HG02885 (cell line): ENCODE measurements at regions not wholly inside any gene's neighbourhood (a gene's known extent, or its start where the extent isn't known, plus 50 kb on each side); places are given as distances from the start of the nearest gene placed in this dataset.
"Not testable (repeated sequence)": the region's sequence is repeated elsewhere in the genome, so short reads cannot be mapped to it uniquely, and the experiment has no call there.

Experiments
- ATAC-seq: cut with Tn5 transposase; IDR thresholded peaks from one replicate; pipeline ENCODE4 v1.9.1; 2021; ENCODE audit warnings: mild to moderate bottlenecking; ENCODE audit not compliant: unreplicated experiment, poor library complexity

- no peak for ATAC-seq
Measured at GRCh38 chr17:52678211-52678610, 519.7 kb upstream of the CA10 start.

DNA sequence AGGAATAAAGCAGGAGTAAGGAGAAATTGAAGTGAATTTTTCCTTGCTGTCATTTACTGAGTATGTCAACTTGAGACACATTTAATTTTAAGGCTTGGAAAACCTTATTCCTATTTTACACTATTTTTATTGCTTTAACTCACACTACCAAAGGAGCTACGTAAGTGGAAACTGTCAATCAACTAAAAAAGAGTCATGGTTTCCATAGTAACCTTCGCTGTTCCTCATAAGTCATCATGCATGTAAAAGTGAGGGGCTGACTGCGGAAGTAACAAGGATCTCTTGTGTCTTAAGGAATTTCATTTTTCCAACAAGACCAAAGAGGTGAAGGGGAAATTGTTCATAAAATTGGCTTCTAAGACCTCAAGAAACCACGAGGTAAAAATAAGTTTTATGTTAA lies 516.2 kb upstream of the CA10 start:
- no peak for ATAC-seq

DNA sequence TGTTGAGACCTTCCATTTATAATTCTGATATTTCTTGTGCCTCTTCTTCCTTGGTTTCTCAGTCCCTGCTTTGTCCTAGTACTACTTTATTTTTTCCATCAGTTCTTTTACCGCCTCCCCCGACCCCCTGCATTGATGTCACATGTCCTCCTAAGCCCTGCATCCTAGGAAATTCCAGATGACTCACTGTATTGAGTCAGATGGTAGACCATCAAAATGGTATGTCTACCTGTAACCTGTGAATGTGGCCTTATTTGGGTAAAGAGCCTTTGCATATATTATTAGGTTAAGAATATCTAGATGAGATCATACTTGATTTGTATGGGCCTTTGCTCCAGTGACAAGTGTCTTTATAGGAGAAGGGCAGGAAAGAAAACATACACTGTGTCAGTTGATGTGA lies 515.3 kb upstream of the CA10 start:
- ATAC-seq = no peak

DNA sequence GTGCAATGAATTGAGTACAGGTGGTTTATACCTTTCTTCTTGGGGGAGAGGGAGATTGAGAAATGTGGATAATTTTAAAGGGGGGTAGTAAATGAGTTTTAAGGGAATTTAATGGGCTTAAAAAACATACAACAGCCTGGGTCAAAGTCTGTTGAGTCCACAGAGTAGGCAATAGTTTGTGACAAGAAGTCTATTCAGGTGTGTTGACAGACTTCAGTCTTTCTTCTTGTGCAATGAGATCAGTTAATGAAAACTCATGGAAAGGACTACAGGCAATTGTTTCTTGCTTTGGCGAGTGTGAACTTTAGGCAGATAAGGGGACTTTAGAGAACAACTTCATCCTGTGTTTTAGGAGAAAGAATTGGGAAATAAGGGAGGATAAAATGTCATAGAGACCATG lies 507.8 kb upstream of the CA10 start:
- no peak for ATAC-seq

DNA sequence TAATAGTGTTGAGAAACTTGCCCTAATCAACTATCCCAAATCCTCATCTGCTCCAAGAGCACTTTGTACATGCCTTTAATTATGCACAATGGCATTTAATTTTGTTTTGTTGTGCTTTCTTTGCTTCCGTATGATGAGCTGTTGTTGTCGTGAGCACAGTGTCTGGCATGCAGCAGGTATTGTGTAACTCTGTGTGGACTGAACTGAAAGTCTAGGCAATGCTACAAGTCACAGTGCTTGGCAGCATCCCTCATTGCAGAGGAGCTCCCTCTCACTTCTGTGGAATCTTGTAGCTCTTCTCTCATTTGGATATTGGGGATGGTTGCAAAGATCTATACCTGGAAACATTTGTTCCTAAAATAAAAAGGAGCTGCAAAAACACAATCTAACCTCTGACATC lies 502.2 kb upstream of the CA10 start:
- no peak for ATAC-seq

DNA sequence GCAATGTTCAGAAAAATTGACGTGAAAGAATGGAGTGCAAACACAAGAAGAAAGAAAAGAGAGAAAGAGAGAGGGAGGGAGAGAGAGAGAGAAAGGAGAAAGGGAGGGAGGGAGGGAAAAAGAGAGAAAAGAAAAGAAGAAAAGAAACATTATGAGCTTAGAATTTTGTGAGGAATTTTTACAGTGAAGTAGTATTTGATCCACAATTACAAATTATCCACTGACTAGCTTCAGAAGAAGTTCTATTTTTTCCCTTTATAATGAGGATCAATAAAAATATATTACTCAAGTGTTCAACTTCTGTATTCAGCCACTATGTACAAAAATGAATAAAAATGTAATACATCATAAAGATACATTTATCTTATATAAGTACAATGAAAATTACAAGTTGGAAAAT lies 494.5 kb upstream of the CA10 start:
- ATAC-seq = no peak

GRCh38 chr17:52648995-52649394 lies 490.5 kb upstream of the CA10 start:
- no peak for ATAC-seq

DNA sequence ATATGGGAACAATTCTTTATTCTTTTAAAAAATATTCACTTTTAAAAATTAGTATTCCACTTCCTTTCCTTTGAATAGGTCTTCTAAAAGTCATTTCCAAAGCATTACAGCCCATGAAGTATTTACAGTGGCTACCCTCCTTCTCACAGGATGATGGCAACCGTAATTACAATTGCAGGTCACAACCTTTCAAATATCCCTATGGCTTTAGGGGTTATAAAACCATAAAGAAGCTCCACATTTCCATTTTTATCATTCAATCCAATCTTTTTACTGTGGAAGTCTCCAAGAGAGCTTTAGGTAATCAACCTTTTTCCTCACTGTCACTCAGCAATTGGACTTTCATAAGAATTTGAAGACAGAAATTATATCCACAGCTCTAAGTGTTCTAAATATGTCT lies 488.9 kb upstream of the CA10 start:
- ATAC-seq = no peak

- no peak for ATAC-seq
Measured at GRCh38 chr17:52636443-52636842, 477.9 kb upstream of the CA10 start.

- no peak for ATAC-seq
Measured at GRCh38 chr17:52606590-52606989, 448.1 kb upstream of the CA10 start.

DNA sequence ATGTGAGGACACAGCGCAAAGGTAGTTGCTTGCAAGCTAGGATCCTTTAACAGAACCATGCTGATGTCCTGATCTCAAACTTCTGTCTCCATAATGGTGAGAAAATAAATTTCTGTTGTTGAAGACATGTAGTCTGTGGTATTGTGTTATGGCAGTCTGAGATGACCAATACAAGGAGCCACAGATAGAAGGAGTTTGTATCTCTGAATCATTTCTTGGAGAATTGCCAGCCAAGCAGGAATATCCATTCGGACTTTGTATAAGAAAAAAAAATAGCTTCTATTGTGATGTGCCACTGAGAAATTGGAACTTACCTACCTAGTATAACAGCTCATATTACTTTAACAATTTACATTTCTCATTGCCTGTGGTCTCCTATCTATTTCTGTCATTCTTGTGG lies 447.6 kb upstream of the CA10 start:
- no peak for ATAC-seq

DNA sequence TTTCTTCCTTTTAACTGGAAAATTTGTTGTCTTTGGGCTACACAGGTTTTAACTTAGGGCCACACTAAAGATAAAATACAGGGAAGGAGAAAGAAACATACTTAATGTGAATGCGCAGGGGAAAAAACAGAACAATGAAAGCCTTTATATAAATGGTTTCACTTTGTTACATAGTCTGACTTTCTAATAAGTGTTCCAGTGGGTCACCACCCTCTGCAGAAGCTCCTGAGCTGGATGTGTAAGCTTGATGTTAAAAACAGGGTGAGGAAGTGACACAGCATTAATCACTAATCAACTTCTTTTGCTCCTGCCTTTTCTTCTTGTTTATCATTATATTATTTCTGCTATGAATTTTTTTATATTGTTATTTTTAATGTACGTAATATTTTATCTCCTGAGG lies 445.6 kb upstream of the CA10 start:
- no peak for ATAC-seq

DNA sequence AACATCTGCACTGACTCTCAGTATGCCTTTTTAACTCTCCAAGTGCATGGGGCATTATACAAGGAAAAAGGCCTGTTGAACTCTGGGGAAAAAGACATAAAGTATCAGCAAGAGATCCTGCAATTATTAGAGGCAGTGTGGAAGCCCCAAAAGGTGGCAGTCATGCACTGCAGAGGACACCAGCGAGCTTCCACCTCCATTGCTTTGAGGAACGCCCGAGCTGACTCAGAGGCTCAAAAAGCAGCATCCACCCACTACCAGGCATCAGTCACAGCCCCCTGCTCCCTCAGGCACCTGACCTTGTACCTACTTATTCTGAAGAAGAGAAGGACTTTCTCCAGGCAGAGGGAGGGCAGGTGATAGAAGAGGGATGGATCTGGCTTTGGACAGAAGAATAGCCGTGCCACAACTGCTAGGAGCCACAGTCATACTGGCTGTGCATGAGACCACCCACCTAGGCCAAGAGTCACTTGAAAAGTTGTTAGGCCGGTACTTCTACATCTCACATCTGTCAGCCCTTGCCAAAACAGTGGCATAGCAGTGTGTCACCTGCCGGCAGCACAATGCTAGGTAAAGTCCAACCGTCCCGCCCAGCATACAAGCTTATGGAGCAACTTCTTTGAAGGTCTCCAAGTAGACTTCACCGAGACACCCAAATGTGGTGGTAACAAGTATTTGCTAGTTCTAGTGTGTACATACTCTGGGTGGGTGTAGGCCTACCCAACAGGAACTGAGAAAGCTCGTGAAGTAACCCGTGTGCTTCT lies 439.1 kb upstream of the CA10 start:
- not testable (repeated sequence) for ATAC-seq

- no peak for ATAC-seq
Measured at GRCh38 chr17:52594516-52594915, 436.0 kb upstream of the CA10 start.

DNA sequence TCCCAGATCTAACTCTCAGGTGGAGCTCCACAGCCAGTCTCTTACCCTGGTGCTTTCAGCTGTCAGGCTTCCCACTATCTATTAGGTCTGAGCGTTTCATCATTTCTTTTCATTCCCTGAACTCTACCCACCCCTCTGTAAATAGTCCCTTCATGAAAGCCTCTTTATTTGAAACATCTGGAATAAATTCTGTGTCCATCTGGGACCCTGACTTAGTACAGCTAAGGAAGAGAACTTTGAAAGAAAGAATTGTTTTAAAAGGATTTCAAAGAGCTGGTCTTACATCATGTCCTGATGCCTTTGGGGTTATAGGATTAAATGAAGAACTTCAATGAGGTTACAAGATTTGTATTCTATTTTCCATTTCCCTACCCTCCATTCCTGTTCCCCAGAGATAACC lies 388.5 kb upstream of the CA10 start:
- no peak for ATAC-seq

DNA sequence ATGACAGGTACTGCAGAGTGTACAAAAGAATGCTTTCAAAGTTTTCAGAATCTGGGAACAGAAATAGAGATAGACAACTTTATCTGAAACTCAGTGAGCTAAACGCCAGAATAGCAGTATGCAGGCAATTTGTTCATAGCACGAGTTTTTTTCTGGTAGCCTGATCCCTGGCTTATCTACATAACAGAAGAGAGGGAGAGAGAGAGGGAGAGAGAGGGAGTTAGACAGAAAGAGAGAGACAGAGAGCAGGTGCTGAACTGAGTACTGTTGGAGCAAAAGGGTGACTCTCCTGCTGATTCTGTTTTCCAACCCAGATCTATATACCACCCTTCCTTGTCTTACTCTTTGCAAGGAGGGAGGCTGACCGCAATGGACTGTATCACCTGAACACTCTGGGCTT lies 388.0 kb upstream of the CA10 start:
- ATAC-seq = no peak

GRCh38 chr17:52537421-52537820 lies 378.9 kb upstream of the CA10 start:
- no peak for ATAC-seq

GRCh38 chr17:52536489-52536888 lies 378.0 kb upstream of the CA10 start:
- no peak for ATAC-seq

GRCh38 chr17:52532373-52532772 lies 373.9 kb upstream of the CA10 start:
- no peak for ATAC-seq

DNA sequence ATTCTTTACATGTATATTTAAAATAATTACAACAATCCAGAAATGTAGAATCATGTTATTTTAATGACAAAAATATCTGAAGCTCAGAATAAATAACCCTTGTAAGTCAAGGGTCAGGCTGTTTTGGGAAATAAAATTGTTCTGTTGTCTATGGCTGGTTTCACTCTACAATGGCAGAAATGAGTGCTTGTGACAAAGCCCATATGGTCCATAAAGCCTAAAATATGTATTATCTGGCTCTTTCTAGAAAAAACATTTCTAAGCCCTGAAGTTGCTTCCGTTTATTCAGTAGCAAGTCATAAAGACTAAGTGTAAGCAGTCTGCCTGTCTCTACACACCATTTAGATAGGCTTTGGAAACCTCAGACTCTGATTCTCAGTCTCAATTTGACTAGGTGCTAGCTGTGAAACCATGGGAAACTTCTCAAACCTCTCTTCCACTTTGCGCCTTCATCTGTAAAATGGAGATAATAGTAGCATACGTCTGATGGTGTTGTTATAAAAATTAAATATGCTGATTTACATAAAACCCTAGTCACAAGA lies 365.7 kb upstream of the CA10 start:
- no peak for ATAC-seq

DNA sequence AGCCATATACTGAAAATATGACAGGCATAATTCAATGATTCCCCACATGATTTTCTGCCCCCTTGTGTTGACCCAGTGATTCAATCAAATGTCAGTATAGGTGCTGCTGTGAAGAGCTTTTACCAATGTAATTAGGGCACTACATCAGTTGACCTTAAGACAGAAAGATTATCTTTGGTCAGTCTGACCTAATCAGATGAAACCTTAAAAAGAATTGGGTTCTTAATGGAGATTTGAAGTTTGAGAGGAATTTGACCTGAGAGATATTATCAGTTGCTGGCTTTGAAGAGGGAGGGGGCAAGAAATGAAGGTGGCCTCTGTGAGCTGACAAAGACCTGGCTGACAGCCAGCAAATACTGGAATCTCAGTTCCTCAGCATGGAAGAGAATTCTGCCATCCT lies 358.7 kb upstream of the CA10 start:
- no peak for ATAC-seq

GRCh38 chr17:52515927-52516326 lies 357.4 kb upstream of the CA10 start:
- ATAC-seq = no peak
